ENCODE measurements at regions not wholly inside any gene's neighbourhood (a gene's known extent, or its start where the extent isn't known, plus 50 kb on each side); places are given as distances from the start of the nearest gene placed in this dataset.

DNA sequence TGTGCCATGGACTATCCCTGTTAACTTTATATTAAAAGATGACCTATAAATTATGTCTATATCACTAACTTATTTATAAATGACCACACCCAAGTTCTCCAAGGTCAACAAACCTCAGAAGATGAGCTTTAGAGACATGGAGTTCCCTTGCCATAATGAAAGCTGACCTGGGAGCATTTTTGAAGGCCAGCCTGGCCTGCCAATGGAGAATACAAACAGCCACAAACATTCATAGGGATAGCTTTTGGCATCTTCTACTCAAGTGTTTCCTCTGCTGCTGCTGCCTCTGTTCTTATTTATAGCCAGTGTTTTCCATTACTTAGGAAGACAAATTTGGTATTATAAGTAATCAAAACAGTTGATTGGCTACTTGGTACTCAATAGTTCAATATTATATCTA, 117.3 kb upstream of the ADAMTS19 start:
- DNase-seq = no peak

DNA sequence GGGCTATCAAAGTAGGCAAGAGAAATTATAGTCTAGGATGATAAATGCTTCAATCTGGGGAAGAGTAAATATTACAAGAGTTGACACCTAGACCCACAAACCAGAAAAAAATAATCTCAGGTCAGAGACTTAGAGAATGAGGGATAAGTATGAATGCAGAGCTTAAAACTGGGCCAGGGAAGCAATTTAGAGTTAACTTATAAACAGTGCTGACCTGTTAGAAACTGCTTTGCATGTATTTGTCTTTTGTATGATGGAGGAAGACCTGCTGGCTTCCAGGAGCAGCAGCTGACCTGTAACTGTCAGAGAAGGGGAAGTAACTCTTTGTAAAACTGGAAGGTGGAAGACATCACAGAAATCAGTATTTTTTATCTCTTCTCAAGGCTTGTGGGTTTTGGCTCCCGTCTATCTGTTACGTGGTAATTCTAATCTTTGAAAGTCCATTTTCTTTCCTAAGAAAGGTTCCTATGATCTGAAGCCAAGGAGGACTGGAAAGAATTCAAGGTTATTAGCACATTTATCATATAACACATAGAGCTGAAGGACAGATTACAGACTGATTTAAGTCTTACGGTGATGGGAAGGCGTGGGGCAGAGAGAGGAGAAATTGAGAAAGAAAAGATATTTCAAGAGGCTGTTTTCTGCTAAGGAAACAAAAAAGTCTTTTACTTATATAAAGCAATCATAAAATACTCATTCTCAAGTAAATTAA, 114.7 kb upstream of the ADAMTS19 start:
- DNase-seq = no peak

- DNase-seq = no peak
Measured at GRCh38 chr5:129356846-129357245, 103.3 kb upstream of the ADAMTS19 start.

DNA sequence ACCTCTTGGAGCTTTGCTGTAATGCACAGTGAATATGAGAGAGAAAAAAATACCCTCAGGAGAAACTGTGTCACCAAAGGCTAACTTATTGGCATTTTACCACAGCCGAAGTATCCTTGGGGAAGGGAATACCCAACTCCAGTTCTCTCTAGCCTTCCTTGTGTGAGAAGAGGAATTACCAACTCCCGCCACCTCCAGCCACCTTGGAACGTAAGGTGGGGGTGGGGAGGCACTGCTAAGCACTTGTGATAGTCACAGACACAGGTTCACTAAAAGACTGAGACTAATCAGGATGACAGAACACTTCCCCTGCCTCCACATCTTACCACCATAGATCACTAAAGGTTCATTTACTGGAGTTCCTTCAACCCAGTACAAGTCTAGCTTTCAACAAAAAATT, 102.0 kb upstream of the ADAMTS19 start:
- DNase-seq = no peak

- DNase-seq = no peak
Measured at GRCh38 chr5:129359450-129359849, 100.6 kb upstream of the ADAMTS19 start.

- peak; percentile 2 for DNase-seq
Measured at GRCh38 chr5:129361441-129362025, 98.6 kb upstream of the ADAMTS19 start.

DNA sequence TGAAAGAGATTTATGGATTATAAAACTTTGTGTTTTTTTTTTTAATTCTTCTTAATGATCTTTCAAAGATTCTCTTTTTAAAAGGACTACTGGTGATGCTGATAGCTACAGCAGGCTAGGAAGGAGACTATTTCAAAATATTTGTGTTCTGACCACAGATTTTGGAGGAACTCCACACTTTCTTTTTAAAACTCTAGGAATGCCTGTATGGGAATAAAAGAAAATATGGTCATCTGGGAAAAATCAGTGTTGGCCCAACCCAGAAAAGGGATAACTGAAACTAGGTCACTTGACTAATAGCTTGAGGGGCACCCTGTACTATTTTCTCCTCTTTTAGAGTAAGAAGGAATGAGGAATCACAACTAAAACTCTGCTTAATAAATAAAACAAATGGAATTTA, 97.6 kb upstream of the ADAMTS19 start:
- DNase-seq = no peak

DNA sequence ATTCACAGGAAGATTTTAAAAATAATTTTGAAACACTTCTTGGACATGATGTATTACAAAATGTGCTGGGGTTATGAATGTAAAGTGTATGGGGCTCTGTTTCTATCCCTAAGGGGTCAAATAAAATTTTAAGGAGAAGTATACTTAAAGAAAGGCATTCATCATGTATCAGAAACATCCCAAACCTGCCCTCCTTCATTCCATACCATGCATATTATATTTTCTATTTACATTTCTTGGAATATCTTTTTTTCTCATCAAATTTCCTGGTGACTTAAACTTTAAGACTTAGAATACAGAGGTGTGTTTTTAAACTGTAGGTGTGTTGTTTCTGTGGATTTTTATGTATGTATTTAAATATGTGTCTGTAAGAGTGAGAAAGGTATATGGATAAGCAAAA, 96.1 kb upstream of the ADAMTS19 start:
- DNase-seq = no peak

DNA sequence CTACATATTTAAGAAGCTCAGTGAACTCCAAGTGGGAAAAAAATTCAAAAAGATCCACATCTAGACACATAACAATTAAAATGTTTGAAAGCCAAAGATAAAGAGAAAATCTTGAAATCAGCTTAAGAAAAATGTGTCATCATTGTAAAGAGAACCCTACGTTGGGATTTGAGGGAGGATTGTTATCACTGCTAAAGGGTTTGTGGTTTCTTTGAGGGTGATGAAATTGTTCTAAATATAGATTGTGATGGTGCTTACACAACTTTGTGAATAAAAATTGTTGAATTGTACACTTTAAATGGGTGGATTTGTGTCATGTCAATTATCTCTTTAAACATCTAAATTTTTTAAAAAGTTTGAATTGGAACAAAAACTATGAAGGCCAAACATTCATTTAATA, 92.2 kb upstream of the ADAMTS19 start:
- DNase-seq = no peak

GRCh38 chr5:129372025-129372424, 88.1 kb upstream of the ADAMTS19 start:
- no peak for DNase-seq

- no peak for DNase-seq
Measured at GRCh38 chr5:129377504-129377903, 82.6 kb upstream of the ADAMTS19 start.

GRCh38 chr5:129378961-129379360, 81.1 kb upstream of the ADAMTS19 start:
- DNase-seq = no peak

DNA sequence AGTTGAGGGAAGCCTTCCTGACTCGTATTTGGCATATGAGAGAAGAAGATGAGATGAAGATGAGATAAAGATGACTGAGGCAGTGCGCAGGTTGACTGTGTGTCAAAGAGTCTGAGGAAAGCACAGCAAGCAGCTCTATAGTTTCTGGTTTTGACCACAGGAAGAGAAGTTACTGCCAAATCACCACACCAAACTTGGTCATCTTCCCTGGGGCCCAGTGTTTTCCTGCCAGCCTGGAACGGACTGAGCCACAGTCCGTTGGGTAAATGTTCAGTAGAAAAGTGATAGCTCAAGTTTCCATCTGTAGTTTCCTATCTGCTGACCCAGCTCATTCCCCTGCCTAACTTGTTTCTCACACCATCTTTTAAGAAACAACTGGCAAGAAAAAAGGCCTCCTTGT, 80.7 kb upstream of the ADAMTS19 start:
- no peak for DNase-seq

DNA sequence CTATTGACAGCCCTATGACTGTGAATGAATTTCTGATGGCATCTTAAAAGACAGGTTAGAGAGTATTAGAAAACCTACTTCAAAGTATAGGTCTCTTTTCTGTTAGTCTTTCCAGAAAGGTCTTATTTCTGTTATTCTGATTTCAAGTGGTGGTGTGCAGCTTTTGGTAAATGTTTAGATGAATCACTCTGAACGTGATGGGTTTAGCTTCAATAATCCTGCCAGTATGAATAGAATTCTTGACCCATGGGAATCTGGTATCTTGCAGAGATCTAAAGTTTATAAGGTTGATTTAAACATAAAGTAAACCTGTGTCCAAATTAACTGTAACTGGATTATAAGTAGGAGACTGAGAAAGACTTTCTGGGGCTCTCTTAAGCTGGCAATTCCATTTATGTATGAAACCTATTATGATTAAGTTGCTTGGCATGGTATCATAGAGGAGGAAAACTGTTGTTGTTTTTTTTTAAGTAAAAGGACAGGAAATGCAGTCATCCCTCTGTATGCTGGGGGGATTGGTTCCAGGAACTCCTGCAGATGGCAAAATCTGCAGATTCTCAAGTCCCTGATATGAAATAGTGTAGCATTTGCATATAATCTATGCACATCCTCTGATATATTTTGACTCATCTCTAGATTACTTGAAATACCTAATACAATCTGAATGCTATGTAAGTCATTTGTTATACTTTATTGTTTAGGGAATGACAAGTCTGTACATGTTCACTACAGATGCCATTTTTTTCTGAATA, 77.0 kb upstream of the ADAMTS19 start:
- DNase-seq = no peak

- no peak for DNase-seq
Measured at GRCh38 chr5:129384193-129384592, 75.9 kb upstream of the ADAMTS19 start.

DNA sequence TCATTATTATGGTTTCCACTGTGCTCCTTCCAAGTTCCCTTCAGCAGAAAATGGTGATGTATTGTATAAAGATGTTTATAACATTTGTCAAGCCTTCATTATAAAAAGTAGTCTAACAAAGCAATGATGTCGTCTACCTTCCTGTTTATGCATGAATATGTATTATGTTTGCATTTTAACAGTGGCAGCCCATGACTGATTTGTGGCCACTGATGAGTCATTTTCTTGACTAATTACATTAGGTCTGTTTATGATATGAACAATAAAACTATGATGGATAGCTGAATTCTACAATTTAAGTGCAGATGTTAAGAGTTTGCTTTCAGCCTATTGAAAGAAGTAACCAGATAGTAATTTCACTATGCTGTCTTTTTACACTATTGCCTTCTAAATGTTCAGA, 75.4 kb upstream of the ADAMTS19 start:
- DNase-seq = no peak

DNA sequence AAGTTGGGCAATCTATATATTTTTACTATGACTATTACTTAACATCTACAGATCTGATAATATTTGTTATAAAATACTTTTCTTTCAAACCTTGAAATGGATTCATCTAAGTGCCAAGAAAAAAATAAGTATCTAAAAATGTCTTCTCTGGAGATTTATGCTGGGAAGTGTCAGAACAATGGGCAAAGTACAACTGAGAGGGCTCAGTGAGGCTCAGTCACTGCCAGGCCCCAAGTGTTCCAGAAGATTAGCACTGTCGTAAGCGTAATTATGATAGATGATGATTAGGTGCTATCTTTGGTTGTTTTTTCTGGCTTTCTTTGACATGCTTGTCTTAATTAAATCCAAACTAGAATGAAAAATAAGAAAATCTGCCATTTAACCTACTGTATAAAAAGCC, 72.2 kb upstream of the ADAMTS19 start:
- DNase-seq = no peak

DNA sequence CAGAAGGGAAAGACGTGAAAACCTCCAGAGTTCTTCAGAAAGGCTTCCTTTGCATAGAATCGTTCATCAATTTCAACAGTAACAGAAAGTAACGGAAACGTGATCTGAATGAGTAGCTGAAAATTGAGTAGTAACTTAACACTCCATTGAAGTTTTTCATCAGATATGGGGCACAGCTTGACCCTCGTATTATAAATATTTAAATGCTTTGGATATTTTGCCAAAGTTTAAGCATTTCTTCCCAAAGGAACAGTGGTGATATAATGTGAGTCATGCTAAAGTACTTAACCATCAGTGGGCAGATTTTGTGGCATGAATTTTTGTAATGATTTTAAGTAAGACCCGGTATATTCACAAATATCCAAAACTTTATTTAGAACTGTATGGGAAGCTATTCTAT, 67.4 kb upstream of the ADAMTS19 start:
- DNase-seq = no peak

GRCh38 chr5:129395247-129395646, 64.9 kb upstream of the ADAMTS19 start:
- DNase-seq = no peak

DNA sequence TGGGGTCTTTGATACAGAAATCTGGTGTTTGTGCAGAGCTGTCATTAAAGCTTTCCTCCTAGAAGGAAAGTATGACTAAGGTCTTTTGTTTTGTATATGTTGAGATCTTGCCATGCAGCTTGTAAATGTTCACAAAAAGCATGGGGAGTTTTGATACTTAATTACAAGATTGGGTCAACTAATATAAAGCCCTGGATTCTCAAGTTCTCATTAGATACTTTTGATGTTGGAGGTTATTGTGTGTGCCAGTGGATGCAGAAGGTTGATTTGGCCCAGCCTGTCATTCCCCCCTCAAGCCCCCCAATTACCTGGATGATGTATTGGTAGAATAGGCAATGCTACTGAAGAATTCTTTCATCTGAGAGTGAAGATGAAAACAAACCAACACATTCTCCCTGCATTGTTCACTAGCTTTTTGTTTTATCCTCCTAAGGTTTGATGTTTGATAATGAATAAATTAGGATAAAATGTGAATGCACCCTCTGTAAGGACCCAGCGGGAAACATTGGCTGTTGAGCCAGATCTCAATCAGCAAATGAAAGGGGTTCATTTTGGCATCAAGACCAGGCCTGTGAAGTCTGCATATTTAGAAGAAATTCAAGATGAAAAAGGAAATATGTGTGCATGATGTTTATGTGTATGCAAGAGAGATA, 61.9 kb upstream of the ADAMTS19 start:
- no peak for DNase-seq

DNA sequence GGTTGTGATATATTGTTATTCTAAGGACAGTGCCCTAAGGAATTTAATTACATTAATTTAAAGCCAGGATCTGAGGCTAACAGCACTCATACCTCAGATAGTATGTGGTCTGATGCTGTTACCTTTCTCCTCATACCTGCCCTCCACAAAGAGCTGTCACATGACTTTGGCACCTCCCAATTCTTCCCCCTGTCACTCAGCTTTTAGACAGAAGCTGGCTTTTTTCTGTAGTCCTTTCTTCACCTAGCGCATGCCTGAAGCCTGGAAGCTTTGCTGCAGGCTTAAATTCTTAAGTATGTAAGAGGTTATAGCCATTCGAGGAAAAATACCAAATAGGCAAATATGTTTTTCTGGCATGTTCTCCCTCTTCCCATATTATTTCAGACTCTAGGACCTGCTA, 61.0 kb upstream of the ADAMTS19 start:
- no peak for DNase-seq

DNA sequence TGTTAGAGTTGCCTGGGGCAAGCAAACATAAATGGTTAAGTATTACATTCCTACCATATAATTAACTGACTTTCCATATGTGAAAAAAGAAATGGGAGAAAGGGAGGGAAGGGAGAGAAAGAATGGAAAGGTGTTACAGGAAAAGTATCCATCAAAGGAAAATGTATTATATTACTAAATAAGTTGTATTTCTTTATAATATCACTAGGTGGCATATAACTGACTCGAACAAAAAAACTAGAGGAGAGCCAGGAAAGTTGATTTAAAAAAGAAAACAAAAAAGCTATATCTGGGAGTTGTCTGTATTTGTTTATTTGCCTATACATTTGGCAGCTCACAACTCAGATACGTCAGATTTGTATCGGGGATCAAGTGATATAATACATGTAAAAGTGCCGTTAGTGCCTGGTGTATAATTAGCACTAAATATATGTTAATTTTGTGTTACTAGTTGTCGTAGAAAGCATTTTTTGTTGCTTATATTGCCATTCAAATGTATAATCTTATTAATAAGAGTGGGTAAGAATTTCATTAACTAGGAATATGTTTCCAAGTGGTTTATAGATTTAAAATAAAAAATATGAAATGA, 59.6 kb upstream of the ADAMTS19 start:
- peak; percentile 0 for DNase-seq

DNA sequence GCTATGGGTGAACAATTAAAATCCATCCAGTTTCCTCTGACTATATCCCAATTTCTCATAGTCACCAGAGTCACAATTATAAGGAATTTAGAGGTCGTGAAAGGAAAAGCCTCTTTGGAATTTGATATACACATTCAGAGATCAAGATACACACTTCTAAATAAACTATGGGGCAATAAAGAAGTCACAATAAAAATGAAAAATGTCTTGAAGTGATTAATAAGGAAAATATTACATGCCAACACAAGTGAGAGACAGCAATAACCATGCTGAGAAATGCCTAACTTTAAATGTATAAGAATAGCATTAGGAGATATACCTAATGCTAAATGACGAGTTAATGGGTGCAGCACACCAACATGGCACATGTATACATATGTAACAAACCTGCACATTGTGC, 54.9 kb upstream of the ADAMTS19 start:
- no peak for DNase-seq

Data from dermis blood vessel endothelial cell (primary cell).